Activated T-cell treated with anti-CD3 and anti-CD28 coated beads, Interleukin-2, amount 50 U/mL, for 24 hours (primary cell): ENCODE measurements at regions not wholly inside any gene's neighbourhood (a gene's known extent, or its start where the extent isn't known, plus 50 kb on each side); places are given as distances from the start of the nearest gene placed in this dataset.
"Not testable (repeated sequence)": the region's sequence is repeated elsewhere in the genome, so short reads cannot be mapped to it uniquely, and the experiment has no call there.

ENCODE experiments used
- DNase-seq: peaks from one replicate; pipeline ENCODE4 v3.0.0-alpha.2; 2020
- H3K27ac Mint-ChIP-seq: 2 replicates; pipeline ENCODE4 v1.8.0; 2020; ENCODE audit warnings: mild to moderate bottlenecking, mixed read lengths
- H3K27me3 Mint-ChIP-seq: 2 replicates; pipeline ENCODE4 v1.8.0; 2020; ENCODE audit warnings: mixed read lengths
- H3K36me3 Mint-ChIP-seq: 2 replicates; pipeline ENCODE4 v1.8.0; 2020; ENCODE audit warnings: low read depth, mixed read lengths
- H3K4me1 Mint-ChIP-seq: 2 replicates; pipeline ENCODE4 v1.8.0; 2020; ENCODE audit warnings: low read depth, mixed read lengths
- H3K4me3 Mint-ChIP-seq: 2 replicates; pipeline ENCODE4 v1.8.0; 2020; ENCODE audit warnings: mild to moderate bottlenecking, moderate library complexity, mixed read lengths
- H3K9me3 Mint-ChIP-seq: 2 replicates; pipeline ENCODE4 v1.8.0; 2020; ENCODE audit warnings: mixed read lengths

DNA sequence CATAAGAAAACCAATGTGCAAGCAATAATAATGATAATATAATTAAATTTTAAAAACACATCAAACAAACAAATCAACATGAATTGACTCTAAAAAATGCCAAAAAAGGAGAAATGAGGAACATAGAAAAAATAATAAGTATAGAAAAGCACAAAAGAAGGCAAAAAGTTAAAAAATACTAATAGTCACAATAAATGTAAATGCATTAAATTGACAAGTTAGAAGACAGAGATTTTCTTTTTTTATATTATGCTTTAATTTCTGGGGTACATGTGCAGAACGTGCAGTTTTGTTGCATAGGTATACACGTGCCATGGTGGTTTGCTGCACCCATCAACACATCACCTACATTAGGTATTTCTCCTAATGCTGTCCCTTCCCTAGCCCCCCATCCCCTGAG is 767.0 kb downstream of the ADCYAP1 start:
- DNase-seq, H3K36me3 Mint-ChIP-seq, H3K9me3 Mint-ChIP-seq, H3K27me3 Mint-ChIP-seq, H3K4me3 Mint-ChIP-seq, H3K4me1 Mint-ChIP-seq, H3K27ac Mint-ChIP-seq: not testable (repeated sequence)

DNA sequence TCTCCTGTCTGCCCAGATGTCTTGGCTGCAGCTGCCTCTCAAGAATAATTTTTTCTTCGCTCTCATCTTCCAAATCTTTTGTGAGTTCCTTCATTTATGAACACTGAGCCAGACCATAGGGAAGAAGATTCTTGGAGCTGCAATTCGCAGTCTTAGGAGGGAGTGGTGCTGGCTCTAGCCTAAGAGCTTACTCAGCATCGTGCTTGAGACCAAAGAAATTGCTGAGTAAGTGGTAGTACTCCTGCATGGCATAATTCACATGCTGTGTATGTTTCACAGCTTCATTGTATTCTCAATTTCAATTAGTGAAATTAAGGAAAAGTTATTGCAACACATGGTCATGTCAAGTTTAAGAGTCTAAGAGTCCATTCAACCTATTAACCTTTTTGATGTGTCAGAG is 771.7 kb downstream of the ADCYAP1 start:
- Mint-ChIP-seq H3K4me3 (no peak overlapping the region), H3K27ac (no peak overlapping the region), H3K4me1 (no peaks in the 10 kb centered on the region), H3K27me3 (no peaks in the 10 kb centered on the region), H3K9me3 (peaks cover 3% of the 10 kb centered on the region), H3K36me3 (no peaks in the 10 kb centered on the region)
- no peak for DNase-seq

DNA sequence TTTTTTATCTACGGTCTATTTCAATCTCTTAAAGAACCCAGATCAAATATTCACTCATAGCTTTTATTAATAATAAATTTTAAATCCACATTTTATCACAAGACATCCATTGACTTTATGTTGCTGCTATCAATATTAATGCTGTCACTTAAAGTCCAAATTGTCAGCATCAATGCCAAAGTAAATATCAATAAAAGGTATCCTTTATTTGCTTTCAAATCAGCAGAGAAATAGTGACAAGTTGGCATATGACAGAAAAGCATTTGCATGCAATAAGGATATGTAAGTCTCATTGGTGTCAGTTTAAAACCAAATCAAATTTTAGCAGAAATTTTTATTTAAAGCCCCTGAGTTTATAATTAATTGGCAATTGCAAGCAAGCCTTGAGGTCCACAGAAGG is 775.4 kb downstream of the ADCYAP1 start:
- no peak overlapping the region for H3K27ac Mint-ChIP-seq
- no peaks in the 10 kb centered on the region for H3K9me3 Mint-ChIP-seq
- no peaks in the 10 kb centered on the region for H3K36me3 Mint-ChIP-seq
- H3K27me3 Mint-ChIP-seq, result no peaks in the 10 kb centered on the region
- no peak for DNase-seq
- H3K4me1 Mint-ChIP-seq, result no peaks in the 10 kb centered on the region
- H3K4me3 Mint-ChIP-seq, result no peak overlapping the region

DNA sequence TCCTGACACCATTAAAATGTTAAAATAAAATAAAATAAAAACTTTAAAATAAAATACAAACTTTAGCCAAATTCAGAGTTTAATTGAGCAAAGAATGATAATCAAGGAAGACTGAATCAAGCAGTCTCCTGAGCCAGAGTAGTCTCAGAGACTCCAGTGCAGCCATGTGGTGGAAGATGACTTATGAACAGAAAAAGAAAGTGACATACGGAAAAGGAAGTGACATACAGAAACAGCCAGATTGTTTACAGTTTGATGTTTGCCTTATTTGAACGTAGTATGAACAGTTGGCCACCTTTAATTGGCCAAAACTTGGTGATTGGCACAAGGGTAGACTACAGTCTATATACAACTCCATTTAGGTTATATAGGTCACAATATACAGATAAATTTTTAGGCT is 787.2 kb downstream of the ADCYAP1 start:
- Mint-ChIP-seq H3K27ac (no peak overlapping the region), H3K4me3 (no peak overlapping the region), H3K4me1 (no peaks in the 10 kb centered on the region), H3K27me3 (no peaks in the 10 kb centered on the region), H3K9me3 (peaks cover 8% of the 10 kb centered on the region), H3K36me3 (no peaks in the 10 kb centered on the region)
- no peak for DNase-seq

- no peak overlapping the region for H3K27ac Mint-ChIP-seq
Measured at GRCh38 chr18:1708006-1708405, 803.3 kb downstream of the ADCYAP1 start.

DNA sequence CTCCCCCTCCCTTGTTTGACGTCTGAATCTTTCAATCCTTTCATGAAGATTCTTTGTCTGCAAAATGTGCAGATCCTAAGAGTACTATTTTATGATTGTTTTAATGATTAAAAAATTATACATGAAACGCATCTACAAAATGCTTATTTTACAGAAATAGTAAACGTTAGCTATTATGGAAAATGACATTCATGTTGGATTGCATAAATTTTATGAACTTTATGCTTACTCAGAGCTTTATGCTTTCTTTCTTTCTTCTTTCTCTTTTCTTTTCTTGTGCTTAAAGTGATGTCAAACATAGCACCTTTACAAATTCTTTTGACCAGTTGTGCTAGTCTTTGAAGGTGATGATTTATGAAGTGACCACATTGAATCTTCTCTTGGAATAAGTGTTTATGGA is 805.4 kb downstream of the ADCYAP1 start:
- H3K36me3 Mint-ChIP-seq, result no peaks in the 10 kb centered on the region
- no peak overlapping the region for H3K27ac Mint-ChIP-seq
- H3K4me1 Mint-ChIP-seq, result no peaks in the 10 kb centered on the region
- H3K9me3 Mint-ChIP-seq, result no peaks in the 10 kb centered on the region
- no peak for DNase-seq
- H3K4me3 Mint-ChIP-seq, result no peak overlapping the region
- no peaks in the 10 kb centered on the region for H3K27me3 Mint-ChIP-seq

More at GRCh38 chr18:1708006-1708405, 803.3 kb downstream of the ADCYAP1 start:
- no peak for DNase-seq
- H3K4me3 Mint-ChIP-seq, result no peak overlapping the region
- no peaks in the 10 kb centered on the region for H3K36me3 Mint-ChIP-seq
- no peaks in the 10 kb centered on the region for H3K27me3 Mint-ChIP-seq
- H3K9me3 Mint-ChIP-seq, result no peaks in the 10 kb centered on the region
- H3K4me1 Mint-ChIP-seq, result no peaks in the 10 kb centered on the region

- Mint-ChIP-seq H3K27ac (no peak overlapping the region), H3K4me3 (no peak overlapping the region), H3K36me3 (no peaks in the 10 kb centered on the region), H3K4me1 (no peaks in the 10 kb centered on the region), H3K27me3 (no peaks in the 10 kb centered on the region), H3K9me3 (peaks cover 3% of the 10 kb centered on the region)
- no peak for DNase-seq
Measured at GRCh38 chr18:1732143-1732542, 827.5 kb downstream of the ADCYAP1 start.

DNA sequence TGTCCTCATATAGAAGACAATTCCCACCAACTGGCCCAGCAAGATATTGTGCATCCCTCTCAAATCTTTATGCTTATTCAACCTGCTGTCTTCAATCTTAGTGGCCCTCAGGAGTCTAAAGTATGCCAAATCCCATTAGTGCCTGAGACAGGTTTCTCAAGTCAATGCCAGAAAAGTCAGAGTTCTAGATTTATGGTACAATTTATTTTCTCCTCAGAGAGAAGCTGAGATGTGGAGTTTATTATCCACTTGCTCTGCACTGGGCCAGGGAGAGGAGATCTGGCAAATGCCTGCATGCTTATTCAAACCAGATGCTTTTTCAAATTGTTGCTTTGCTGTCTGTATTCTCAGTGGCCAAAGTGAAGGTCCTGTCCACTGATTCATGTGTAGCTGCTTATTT is 825.2 kb downstream of the METTL4 start:
- DNase-seq, result no peak
- H3K4me3 Mint-ChIP-seq, result no peak overlapping the region
- H3K9me3 Mint-ChIP-seq, result no peaks in the 10 kb centered on the region
- no peaks in the 10 kb centered on the region for H3K36me3 Mint-ChIP-seq
- no peak overlapping the region for H3K27ac Mint-ChIP-seq
- H3K4me1 Mint-ChIP-seq, result no peaks in the 10 kb centered on the region
- H3K27me3 Mint-ChIP-seq, result no peaks in the 10 kb centered on the region

DNA sequence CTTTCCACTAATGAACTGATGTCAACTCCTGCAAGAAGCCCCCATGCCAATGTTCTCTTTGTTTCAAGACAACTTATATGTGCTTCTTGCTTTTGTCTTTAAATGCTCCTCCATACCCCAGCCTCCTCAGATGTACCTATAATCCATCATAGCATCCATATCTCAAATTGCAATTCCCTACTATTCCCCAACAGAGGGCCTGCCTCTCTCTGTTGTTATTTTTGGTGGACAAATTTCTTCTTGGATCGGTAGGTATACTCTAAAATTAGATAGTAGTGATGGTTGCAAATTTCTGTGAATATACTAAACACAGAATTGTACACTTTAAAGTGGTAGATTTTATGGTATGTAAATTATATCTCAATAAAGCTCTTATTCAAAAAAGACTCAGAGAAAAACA is 820.1 kb downstream of the METTL4 start:
- no peaks in the 10 kb centered on the region for H3K9me3 Mint-ChIP-seq
- no peak overlapping the region for H3K27ac Mint-ChIP-seq
- H3K4me1 Mint-ChIP-seq, result no peaks in the 10 kb centered on the region
- no peak for DNase-seq
- no peaks in the 10 kb centered on the region for H3K36me3 Mint-ChIP-seq
- H3K4me3 Mint-ChIP-seq, result no peak overlapping the region
- no peaks in the 10 kb centered on the region for H3K27me3 Mint-ChIP-seq

GRCh38 chr18:1760901-1761300 is 810.4 kb downstream of the METTL4 start:
- Mint-ChIP-seq H3K27me3 (no peaks in the 10 kb centered on the region), H3K9me3 (no peaks in the 10 kb centered on the region), H3K4me3 (no peak overlapping the region), H3K4me1 (no peaks in the 10 kb centered on the region), H3K36me3 (no peaks in the 10 kb centered on the region), H3K27ac (no peak overlapping the region)
- DNase-seq, result no peak

DNA sequence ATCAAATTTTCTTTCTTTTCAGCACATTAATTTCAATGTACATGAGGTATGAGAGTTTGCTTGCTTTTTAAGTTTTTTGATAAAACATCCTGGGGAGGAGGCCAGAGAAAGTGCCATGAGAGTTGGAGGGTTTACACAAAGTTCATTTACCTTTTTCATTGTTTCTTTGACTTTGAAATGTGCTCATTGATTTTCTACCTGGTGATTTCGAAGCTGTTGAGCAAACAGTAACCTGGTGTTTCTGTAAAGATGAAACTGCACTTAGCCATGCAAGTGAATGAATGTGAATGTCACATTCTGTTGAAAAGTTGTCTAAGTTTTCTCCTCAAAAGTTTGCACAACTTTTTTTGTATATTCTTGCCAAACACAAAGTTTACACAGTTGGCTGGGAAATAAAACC is 797.0 kb downstream of the METTL4 start:
- no peak overlapping the region for H3K4me3 Mint-ChIP-seq

DNA sequence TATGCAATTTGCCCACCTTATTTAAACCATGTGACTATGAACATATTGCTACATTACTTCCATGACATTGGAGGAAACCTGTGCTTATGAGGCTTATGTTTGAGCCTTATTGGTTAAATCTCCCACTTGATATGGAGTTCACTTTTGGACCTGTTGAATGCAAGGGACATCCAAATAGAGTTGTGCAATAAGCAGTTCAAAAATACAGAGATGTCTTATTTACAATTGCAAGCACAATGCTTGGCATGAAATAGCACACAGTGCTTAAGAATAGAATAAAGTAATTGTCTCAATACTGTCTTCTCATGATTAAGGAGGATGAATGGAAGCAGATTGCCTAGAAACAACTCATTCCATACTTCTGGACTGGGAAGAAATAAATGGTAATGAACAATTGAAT is 793.5 kb downstream of the METTL4 start:
- Mint-ChIP-seq H3K4me1 (no peaks in the 10 kb centered on the region), H3K27ac (no peak overlapping the region), H3K4me3 (no peak overlapping the region), H3K36me3 (no peaks in the 10 kb centered on the region), H3K27me3 (no peaks in the 10 kb centered on the region), H3K9me3 (no peaks in the 10 kb centered on the region)
- no peak for DNase-seq

More for the DNA sequence above, 797.0 kb downstream of the METTL4 start:
- H3K27me3 Mint-ChIP-seq, result no peaks in the 10 kb centered on the region
- no peaks in the 10 kb centered on the region for H3K4me1 Mint-ChIP-seq
- DNase-seq, result no peak
- H3K36me3 Mint-ChIP-seq, result no peaks in the 10 kb centered on the region
- H3K27ac Mint-ChIP-seq, result no peak overlapping the region
- no peaks in the 10 kb centered on the region for H3K9me3 Mint-ChIP-seq

- no peak overlapping the region for H3K27ac Mint-ChIP-seq
- no peaks in the 10 kb centered on the region for H3K27me3 Mint-ChIP-seq
- no peak for DNase-seq
- no peaks in the 10 kb centered on the region for H3K4me1 Mint-ChIP-seq
- H3K4me3 Mint-ChIP-seq, result no peak overlapping the region
- no peaks in the 10 kb centered on the region for H3K36me3 Mint-ChIP-seq
- H3K9me3 Mint-ChIP-seq, result peaks cover 3% of the 10 kb centered on the region
Measured at GRCh38 chr18:1778496-1779178, 792.7 kb downstream of the METTL4 start.

GRCh38 chr18:1779587-1779986 is 791.7 kb downstream of the METTL4 start:
- Mint-ChIP-seq H3K4me3 (no peak overlapping the region), H3K4me1 (no peaks in the 10 kb centered on the region), H3K27ac (no peak overlapping the region), H3K9me3 (peaks cover 3% of the 10 kb centered on the region), H3K27me3 (no peaks in the 10 kb centered on the region), H3K36me3 (no peaks in the 10 kb centered on the region)
- DNase-seq, result no peak

GRCh38 chr18:1784113-1784512 is 787.2 kb downstream of the METTL4 start:
- DNase-seq, result no peak
- Mint-ChIP-seq H3K4me3 (no peak overlapping the region), H3K9me3 (peaks cover 5% of the 10 kb centered on the region), H3K4me1 (no peaks in the 10 kb centered on the region), H3K27me3 (no peaks in the 10 kb centered on the region), H3K36me3 (no peaks in the 10 kb centered on the region), H3K27ac (no peak overlapping the region)

- H3K36me3 Mint-ChIP-seq, H3K27ac Mint-ChIP-seq, H3K4me1 Mint-ChIP-seq, H3K27me3 Mint-ChIP-seq, H3K4me3 Mint-ChIP-seq, H3K9me3 Mint-ChIP-seq, DNase-seq: not testable (repeated sequence)
Measured at GRCh38 chr18:1785980-1786379, 785.3 kb downstream of the METTL4 start.
